ENCODE measurements at regions not wholly inside any gene's neighbourhood (a gene's known extent, or its start where the extent isn't known, plus 50 kb on each side); places are given as distances from the start of the nearest gene placed in this dataset.

DNA sequence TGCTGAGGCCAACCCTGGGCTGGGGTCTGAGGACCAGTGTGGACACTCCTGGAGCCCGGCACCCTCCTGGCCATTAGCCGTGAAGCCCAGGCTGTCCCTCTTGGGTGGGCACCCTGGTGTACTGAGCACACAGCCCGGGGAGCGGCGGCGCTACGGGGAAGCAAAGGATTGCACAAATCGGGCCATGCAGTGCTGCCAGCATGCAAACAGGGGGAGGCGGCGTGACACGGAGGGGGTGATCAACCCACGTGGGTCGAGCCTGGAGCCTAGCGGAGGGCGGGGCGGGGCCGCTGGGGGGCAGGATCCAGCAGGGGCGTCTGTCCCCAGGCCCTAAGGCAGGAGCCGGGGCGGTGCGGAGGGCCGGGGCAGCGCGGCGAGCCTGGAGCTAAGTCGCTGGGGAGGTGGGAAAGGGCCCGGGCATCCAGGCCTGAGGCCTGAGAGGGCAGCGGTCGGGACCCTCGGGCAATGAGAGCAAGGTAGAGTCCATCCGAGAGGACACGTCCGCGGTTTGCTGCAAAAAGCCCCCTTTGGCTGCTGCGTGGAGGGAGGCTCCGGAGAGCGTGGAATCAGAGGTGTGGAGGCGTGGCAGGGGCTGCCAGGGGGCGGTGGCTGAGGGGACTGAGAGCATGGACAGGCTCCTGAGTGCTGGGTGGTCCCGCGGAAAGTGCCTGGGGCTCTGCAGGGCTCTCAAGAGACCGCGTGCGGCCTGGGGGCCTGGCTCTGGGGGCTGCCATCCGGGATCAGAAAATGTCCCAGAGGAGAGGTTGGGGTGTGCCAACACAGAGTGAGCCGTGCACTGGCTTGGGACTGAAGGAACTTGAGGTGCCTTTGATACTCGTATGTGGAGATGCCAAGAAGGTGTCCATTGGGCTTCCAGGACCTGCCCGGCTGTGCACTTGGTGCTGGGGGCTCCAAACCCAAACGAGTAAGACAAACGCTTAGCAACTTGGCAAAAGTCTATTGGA lies 94.2 kb downstream of the BARX1 start:
- no peak for TF ChIP-seq POLR2A (IDR thresholded peaks at IDR 0.05)
- TF ChIP-seq, protein P1, sequence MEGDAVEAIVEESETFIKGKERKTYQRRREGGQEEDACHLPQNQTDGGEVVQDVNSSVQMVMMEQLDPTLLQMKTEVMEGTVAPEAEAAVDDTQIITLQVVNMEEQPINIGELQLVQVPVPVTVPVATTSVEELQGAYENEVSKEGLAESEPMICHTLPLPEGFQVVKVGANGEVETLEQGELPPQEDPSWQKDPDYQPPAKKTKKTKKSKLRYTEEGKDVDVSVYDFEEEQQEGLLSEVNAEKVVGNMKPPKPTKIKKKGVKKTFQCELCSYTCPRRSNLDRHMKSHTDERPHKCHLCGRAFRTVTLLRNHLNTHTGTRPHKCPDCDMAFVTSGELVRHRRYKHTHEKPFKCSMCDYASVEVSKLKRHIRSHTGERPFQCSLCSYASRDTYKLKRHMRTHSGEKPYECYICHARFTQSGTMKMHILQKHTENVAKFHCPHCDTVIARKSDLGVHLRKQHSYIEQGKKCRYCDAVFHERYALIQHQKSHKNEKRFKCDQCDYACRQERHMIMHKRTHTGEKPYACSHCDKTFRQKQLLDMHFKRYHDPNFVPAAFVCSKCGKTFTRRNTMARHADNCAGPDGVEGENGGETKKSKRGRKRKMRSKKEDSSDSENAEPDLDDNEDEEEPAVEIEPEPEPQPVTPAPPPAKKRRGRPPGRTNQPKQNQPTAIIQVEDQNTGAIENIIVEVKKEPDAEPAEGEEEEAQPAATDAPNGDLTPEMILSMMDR (IDR thresholded peaks at IDR 0.05) = no peak

Data from body of pancreas (tissue), 4 donors.